ENCODE measurements at regions not wholly inside any gene's neighbourhood (a gene's known extent, or its start where the extent isn't known, plus 50 kb on each side); places are given as distances from the start of the nearest gene placed in this dataset.
"Not testable (repeated sequence)": the region's sequence is repeated elsewhere in the genome, so short reads cannot be mapped to it uniquely, and the experiment has no call there.

- FAIRE-seq, result no peak
Measured at GRCh38 chr11:29231991-29232390, 784.8 kb downstream of the KCNA4 start.

DNA sequence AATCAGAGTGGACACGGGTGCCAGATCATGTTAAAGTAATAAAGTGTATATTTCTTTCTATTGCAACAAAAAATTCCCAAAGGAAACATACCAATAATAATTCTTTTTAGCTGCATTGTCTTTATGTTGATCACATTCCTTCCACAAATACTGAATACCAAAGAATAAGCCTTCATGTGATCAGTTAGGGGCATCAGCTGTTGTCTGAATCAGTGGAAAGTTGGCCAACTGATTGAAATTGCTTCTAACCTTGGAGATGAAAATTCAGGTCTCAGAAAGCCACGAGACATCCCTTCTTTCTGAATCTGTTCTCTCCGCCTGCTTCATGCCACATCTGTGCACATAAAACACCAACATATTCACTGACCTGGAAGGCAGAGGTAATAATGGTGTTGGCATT, 785.2 kb downstream of the KCNA4 start:
- FAIRE-seq, result no peak

DNA sequence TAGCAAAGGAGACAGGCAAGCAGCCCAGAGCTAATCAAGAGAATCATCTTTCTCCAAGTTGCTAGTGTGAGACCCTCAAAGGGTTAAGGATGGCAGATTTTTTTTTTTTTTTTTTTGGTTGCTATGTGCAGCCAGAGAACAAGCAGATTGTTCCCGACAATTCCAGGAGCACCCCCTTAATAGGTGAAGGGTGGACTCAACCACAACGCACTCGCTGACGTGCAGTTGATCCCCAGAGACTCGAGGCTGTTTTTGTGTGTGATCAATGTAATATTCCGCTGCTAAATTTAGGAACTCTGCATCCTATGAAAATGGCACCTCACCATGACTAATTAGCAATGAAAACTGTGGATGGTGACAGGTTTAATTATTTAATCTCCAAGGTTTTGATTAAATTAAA, 789.0 kb downstream of the KCNA4 start:
- no peak for FAIRE-seq

DNA sequence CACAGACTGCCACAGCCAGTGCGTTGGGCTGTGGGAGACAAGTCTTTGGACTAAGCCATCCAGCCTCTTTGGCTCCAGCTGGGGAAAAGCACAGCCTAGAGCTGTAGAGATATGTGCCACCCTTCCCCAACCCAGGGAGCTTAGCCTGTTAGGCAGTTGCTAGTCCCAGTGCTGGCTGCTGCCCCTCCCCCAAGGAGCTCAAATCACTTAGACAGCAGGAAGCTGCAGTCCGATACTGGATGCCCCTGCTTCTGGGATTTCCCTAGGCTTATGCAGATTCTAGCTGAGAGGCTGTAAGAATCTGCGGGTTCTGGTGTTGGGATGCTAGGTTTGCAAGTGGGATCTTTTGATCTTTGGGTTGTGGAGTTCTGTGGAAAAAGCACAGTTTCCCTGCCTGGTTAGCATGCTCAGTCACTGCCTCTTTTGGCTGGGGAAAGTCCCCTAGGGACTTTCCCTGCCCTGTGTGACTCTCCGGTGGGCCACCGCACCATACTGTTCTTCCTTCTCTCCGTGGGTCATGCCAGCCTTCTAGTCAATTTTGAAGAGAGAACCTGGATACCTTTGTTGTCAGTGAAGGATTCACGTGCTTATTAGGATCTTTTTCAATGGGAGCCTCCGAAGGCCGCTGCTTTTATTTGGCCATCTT, 792.0 kb downstream of the KCNA4 start:
- no peak for FAIRE-seq

GRCh38 chr11:29219531-29219930, 797.3 kb downstream of the KCNA4 start:
- FAIRE-seq, result not testable (repeated sequence)

- FAIRE-seq, result no peak
Measured at GRCh38 chr11:29217901-29218300, 798.9 kb downstream of the KCNA4 start.

DNA sequence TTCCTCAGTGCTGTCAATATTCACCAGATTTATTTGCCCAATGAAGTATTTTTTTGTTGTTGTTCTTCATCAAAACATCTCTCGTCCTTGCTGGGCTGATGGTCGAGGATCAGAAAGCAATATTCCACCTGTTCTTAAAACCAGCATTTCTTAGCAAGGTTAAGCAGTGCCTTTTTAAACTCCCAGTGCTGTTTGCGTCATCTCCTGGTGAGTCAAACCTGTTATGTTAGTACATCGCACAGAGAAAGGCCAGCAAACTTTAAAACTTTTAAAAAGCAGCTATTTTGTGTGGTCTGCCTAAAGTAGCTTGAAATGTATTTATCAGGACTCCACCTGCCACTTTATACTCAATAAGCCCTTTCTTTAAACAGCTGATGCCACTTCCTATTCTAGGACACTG, 802.0 kb downstream of the KCNA4 start:
- no peak for FAIRE-seq

DNA sequence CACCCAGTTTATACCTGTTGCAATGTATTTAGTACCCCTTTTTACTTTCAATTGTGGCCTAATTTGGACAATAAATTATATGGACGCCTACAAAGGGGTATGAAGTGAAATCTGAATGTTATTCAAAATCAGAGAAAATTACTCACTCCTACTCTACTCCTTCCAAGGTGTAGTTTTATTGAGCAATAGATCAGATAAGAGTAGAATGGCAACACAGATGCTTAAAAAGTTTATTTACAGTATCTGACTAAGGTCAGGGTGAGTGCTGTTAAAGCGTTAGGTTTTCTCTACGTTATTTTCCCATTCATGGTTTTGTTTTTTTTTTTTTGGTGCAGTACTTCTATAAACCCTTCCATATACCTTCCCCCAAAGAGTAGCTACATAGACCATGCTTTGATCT, 805.6 kb downstream of the KCNA4 start:
- FAIRE-seq, result no peak

- no peak for FAIRE-seq
Measured at GRCh38 chr11:29210426-29210825, 806.4 kb downstream of the KCNA4 start.

DNA sequence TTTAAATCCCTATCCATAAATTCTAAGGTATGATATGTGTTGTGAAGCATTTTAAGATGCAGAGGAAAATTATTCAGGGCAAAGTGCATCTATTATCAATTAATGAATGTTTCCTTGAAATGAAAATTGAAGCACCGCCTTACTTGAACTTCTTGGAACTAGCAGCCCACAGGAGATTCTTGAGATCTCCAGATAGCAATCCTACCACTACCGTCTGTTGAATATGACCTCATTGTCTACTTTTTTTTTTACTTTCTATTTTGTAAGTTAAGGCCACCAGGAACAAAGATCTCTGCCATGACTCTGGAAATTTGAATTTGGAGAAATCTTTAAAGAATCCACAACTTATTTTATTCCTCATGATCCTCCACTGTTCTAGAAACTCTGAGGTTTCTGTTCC, 808.7 kb downstream of the KCNA4 start:
- no peak for FAIRE-seq

DNA sequence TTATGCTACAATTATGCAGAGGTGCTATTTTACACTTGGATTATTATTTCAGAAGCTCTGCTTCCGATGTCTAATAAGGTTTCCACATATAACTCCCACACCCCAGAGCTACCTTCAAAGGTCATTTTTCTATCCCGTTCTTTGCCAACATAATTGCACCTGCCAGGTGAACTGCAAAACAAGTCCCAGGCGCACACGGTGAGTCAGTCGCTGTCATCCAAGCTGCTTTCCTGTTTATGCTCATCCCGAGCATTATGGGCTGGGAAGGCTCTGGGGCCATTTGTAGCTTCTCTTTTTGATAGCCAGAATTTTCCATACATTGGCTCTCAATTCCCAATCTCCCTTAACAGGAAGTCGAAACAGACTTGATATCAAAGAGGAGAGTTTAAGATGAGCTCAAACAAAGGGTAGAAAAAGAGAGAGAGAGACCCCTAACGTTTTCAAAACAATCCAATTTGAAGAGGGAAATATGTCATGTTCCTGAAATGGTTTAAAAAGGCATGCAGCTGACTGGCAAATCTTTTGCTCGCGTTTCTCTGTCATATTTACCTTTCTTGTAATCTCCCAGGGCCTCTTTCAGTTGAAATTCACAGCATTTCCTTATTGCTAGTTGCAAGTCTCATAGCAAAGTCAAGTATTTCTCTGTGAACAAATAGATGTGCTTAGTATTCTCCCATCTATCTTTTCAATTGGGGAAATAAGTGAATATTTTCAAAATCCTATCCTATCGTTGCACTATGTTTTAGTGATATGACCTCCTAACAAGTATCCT, 815.9 kb downstream of the KCNA4 start:
- FAIRE-seq, result no peak

- no peak for FAIRE-seq
Measured at GRCh38 chr11:29190313-29190712, 826.5 kb downstream of the KCNA4 start.

DNA sequence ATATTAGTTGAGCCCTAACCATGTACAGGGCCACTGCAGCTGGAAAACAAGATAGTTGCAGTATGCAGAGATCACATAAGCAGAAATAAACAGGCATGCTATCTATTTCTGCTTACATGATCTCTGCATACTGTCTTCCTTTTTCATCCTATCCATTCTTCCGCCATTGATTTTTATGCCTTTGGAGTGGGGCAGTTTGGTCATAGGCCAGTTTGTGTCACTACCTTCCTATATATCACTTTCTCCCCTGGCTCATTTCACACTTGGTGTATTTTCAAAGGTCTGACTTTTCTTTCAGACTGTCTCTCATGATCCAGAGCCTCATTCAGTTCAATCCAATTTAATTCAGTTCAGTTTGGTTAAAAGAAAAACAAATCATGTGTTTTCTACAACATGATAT, 829.6 kb downstream of the KCNA4 start:
- FAIRE-seq, result no peak

DNA sequence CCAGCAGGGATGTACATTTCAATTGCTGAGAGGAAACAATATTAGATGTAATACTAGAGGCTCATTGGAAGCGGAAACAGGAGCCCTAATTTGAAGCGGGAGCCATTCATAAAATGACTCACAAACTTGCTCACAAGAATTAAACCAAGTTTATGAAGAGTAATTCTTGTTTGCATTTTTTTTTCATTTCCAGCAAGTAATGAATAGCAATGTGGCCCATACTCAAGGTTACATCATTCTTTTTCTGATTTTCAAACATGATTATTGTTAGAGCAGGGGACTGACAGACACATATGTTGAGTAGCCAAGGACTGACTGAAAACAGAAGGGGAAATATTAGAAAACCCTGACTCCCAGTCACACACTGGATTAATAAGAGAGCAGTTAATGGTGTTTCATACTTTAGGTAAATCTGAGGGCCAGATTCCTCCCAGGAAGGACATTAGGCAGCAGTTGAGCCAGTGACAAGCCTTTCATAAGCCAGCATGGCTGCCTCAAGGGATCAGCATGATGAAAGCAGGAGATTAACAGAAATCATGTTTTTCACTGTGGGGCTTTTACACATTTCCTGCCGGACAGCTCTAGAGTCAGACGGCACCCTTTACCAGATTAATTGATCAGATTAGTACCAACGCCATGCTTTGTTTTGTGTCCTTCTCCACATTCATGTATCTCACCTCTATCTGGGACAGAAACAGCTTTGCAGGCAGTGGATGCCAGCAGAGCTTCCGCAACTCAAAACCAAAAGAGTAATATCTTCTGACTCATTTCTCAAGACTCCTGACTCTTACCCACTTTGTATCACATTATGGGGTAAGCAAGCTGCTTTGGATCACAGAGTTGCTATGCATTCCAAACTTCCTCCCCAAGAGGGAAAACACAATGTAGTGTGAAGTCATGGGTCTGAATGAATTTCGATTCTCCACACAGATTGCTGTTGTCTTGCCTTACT, 831.6 kb downstream of the KCNA4 start:
- no peak for FAIRE-seq

GRCh38 chr11:29183301-29183700, 833.5 kb downstream of the KCNA4 start:
- FAIRE-seq, result no peak

DNA sequence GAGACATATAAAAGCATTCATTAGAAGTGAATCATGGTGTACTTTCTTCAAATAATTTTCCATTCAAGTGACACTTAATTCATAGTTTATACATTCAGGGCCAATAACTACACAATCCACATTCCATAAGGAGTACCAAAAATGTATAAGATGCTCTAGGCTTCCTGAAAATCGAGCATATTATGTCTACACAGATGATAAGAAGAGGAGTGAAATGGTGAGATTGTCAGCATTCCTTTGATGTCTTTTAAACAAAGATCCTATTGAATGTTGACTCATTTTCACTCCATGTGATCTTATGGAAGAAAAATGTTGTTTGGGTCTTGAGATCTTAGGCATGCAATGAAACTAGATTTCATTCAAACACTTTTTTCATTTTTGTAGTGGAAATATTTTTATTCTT, 843.2 kb downstream of the KCNA4 start:
- FAIRE-seq, result no peak

GRCh38 chr11:29171360-29171950, 845.4 kb downstream of the KCNA4 start:
- FAIRE-seq, result no peak

GRCh38 chr11:29166306-29166705, 850.5 kb downstream of the KCNA4 start:
- FAIRE-seq, result no peak

GRCh38 chr11:29163231-29163630, 853.6 kb downstream of the KCNA4 start:
- FAIRE-seq, result no peak

DNA sequence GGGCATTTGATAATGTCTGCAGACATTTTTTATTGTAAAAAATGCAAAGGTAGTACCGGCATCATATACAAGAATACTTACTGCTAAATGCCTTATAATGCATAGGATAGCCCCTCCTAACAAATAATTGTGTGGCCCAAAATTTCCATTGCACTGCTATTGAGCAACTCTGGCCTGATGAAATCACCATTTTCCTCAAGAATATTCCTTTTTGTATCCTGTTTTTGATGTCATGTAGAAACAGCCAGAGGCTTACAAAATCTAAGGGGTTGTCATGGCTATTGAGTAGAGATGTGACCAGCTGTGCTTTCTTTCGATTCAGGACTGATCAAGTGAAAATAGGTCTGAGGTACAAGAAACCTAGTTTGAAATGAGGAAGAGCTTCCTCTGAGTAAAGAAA, 854.3 kb downstream of the KCNA4 start:
- FAIRE-seq, result no peak

- FAIRE-seq, result no peak
Measured at GRCh38 chr11:29161191-29161590, 855.6 kb downstream of the KCNA4 start.

- no peak for FAIRE-seq
Measured at GRCh38 chr11:29159552-29160465, 857.0 kb downstream of the KCNA4 start.

Data from islet of Langerhans (tissue), 1 donor.